ENCODE measurements at regions not wholly inside any gene's neighbourhood (a gene's known extent, or its start where the extent isn't known, plus 50 kb on each side); places are given as distances from the start of the nearest gene placed in this dataset.

DNA sequence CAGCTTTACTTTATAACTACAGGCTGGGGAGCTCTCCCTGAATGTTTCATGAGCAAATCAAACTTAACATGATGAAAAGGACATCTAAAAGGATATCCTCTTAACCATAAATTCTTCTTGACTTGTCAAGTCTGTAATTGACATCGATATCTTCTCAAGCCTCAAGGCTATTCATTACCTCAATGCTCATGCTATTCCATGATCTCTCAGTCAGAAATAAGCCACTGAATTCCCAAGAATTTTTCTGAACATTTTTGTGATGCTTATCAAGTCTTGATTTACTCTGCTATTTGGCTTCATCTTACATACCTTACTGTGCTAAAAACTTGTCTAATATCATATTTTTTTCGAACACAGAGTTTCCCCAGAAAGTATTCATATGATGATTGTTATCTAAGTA is 433.4 kb downstream of the PDGFC start:
- Histone ChIP-seq H3K79me2 (ENCODE audit: insufficient read depth, low read length) (no peaks in the 10 kb centered on the region), H4K20me1 (ENCODE audit: low read depth, low read length) (no peaks in the 10 kb centered on the region), H3K9ac (ENCODE audit: low read length) (no peak overlapping the region), H3K27me3 (ENCODE audit: low read length) (no peaks in the 10 kb centered on the region), H3K36me3 (ENCODE audit: low read length) (no peaks in the 10 kb centered on the region), H3F3A (ENCODE audit: insufficient read depth) (no peaks in the 10 kb centered on the region), H3K9me3 (ENCODE audit: insufficient read depth, low read length) (no peaks in the 10 kb centered on the region), H3K4me2 (ENCODE audit: low read depth, low read length, poor library complexity, severe bottlenecking) (no peak overlapping the region), H3K9me2 (replicated peaks; ENCODE audit: insufficient read depth, low read length) (no peaks in the 10 kb centered on the region; the same call in 1 of the 2 replicates), H2AFZ (ENCODE audit: low read depth, low read length, severe bottlenecking) (no peak overlapping the region), H3K4me3 (ENCODE audit: insufficient read depth, low read length, poor library complexity, severe bottlenecking) (no peak overlapping the region), H3K27ac (ENCODE audit: low read depth, low read length) (no peak overlapping the region)
- no peak for TF ChIP-seq EZH2phosphoT487 (conservative IDR thresholded peaks at IDR 0.05; ENCODE audit: low read length)
- TF ChIP-seq, protein P1, sequence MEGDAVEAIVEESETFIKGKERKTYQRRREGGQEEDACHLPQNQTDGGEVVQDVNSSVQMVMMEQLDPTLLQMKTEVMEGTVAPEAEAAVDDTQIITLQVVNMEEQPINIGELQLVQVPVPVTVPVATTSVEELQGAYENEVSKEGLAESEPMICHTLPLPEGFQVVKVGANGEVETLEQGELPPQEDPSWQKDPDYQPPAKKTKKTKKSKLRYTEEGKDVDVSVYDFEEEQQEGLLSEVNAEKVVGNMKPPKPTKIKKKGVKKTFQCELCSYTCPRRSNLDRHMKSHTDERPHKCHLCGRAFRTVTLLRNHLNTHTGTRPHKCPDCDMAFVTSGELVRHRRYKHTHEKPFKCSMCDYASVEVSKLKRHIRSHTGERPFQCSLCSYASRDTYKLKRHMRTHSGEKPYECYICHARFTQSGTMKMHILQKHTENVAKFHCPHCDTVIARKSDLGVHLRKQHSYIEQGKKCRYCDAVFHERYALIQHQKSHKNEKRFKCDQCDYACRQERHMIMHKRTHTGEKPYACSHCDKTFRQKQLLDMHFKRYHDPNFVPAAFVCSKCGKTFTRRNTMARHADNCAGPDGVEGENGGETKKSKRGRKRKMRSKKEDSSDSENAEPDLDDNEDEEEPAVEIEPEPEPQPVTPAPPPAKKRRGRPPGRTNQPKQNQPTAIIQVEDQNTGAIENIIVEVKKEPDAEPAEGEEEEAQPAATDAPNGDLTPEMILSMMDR (IDR thresholded peaks at IDR 0.05; ENCODE audit: insufficient read depth, low read length, poor library complexity, severe bottlenecking): no peak

- H3K9me2 ChIP-seq (replicated peaks; ENCODE audit: insufficient read depth, low read length): no peaks in the 10 kb centered on the region; the same call in 1 of the 2 replicates
- H3K79me2 ChIP-seq (ENCODE audit: insufficient read depth, low read length): no peaks in the 10 kb centered on the region
- H3K4me3 ChIP-seq (ENCODE audit: insufficient read depth, low read length, poor library complexity, severe bottlenecking): no peak overlapping the region
- no peak overlapping the region for H2AFZ ChIP-seq (ENCODE audit: low read depth, low read length, severe bottlenecking)
- no peaks in the 10 kb centered on the region for H3K27me3 ChIP-seq (ENCODE audit: low read length)
- no peak for TF ChIP-seq EZH2phosphoT487 (conservative IDR thresholded peaks at IDR 0.05; ENCODE audit: low read length)
- TF ChIP-seq, protein P1 (IDR thresholded peaks at IDR 0.05; ENCODE audit: insufficient read depth, low read length, poor library complexity, severe bottlenecking): no peak
- H3K9ac ChIP-seq (ENCODE audit: low read length): no peak overlapping the region
- H3K4me2 ChIP-seq (ENCODE audit: low read depth, low read length, poor library complexity, severe bottlenecking): no peak overlapping the region
- H3F3A ChIP-seq (ENCODE audit: insufficient read depth): no peaks in the 10 kb centered on the region
- H3K9me3 ChIP-seq (ENCODE audit: insufficient read depth, low read length): no peaks in the 10 kb centered on the region
- no peaks in the 10 kb centered on the region for H4K20me1 ChIP-seq (ENCODE audit: low read depth, low read length)
- H3K27ac ChIP-seq (ENCODE audit: low read depth, low read length): no peak overlapping the region
- no peaks in the 10 kb centered on the region for H3K36me3 ChIP-seq (ENCODE audit: low read length)
Observed at GRCh38 chr4:156537286-156537685, 434.3 kb downstream of the PDGFC start.

DNA sequence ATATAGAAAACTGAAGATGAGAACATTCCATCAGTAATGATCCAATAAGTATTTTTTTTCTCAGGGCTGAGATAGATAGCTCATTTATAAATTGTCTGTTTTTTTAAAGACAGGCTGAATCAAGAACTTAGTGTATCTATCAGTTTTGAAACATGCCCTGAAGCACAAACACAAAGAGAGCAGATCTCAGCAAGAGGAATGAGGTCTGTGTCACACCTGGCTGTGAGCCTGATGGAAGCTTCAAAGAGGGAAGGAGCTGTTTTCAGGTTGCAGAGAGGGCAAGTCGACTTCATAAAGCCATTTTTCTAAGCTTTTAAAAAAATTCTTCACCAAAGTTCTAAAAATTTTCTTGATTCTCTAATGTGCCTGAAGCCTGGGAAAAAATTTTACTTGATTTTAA is 434.9 kb downstream of the PDGFC start:
- no peak overlapping the region for H3K9ac ChIP-seq (ENCODE audit: low read length)
- no peaks in the 10 kb centered on the region; the same call in 1 of the 2 replicates for H3K9me2 ChIP-seq (replicated peaks; ENCODE audit: insufficient read depth, low read length)
- no peak overlapping the region for H3K27ac ChIP-seq (ENCODE audit: low read depth, low read length)
- no peak overlapping the region for H3K4me2 ChIP-seq (ENCODE audit: low read depth, low read length, poor library complexity, severe bottlenecking)
- no peak overlapping the region for H3K4me3 ChIP-seq (ENCODE audit: insufficient read depth, low read length, poor library complexity, severe bottlenecking)
- no peaks in the 10 kb centered on the region for H3K79me2 ChIP-seq (ENCODE audit: insufficient read depth, low read length)
- no peaks in the 10 kb centered on the region for H3K27me3 ChIP-seq (ENCODE audit: low read length)
- no peak for TF ChIP-seq EZH2phosphoT487 (conservative IDR thresholded peaks at IDR 0.05; ENCODE audit: low read length)
- TF ChIP-seq, protein P1 (IDR thresholded peaks at IDR 0.05; ENCODE audit: insufficient read depth, low read length, poor library complexity, severe bottlenecking): no peak
- no peaks in the 10 kb centered on the region for H4K20me1 ChIP-seq (ENCODE audit: low read depth, low read length)
- no peak overlapping the region for H2AFZ ChIP-seq (ENCODE audit: low read depth, low read length, severe bottlenecking)
- no peaks in the 10 kb centered on the region for H3K9me3 ChIP-seq (ENCODE audit: insufficient read depth, low read length)
- H3F3A ChIP-seq (ENCODE audit: insufficient read depth): no peaks in the 10 kb centered on the region
- no peaks in the 10 kb centered on the region for H3K36me3 ChIP-seq (ENCODE audit: low read length)
